B cell (primary cell): ENCODE measurements at regions not wholly inside any gene's neighbourhood (a gene's known extent, or its start where the extent isn't known, plus 50 kb on each side); places are given as distances from the start of the nearest gene placed in this dataset.

Experiments
- ATAC-seq: fragments of 200-7000 bp; cut with Tn5 transposase; one replicate; pipeline ENCODE4 v1.10.0; 2021; ENCODE audit warnings: low read depth, mild to moderate bottlenecking, moderate number of reproducible peaks, moderate library complexity
- CTCF ChIA-PET: fragments of 350-600 bp; sonication (Branson Sonifier 250); formaldehyde crosslinking; loops from one replicate; lab custom pipeline; 2021; ENCODE audit warnings: antibody characterized with exemption, inconsistent platforms; lab: Charles Lee
- POLR2A ChIA-PET: fragments of 350-600 bp; sonication (Branson Sonifier 250); formaldehyde crosslinking; loops from one replicate; lab custom pipeline; 2021; ENCODE audit warnings: antibody characterized with exemption; lab: Charles Lee
- DNase-seq: peaks from one replicate; pipeline ENCODE4 v3.0.0; 2013
- H2AFZ ChIP-seq: 2 replicates; pipeline ENCODE4 v1.6.1; 2012; ENCODE audit warnings: mild to moderate bottlenecking, low read depth, low read length; ENCODE audit not compliant: insufficient read depth, poor library complexity, severe bottlenecking
- H3K27ac ChIP-seq, 2 donors: 1 replicate in 1 of 2; 2 replicates in 1 of 2; pipeline ENCODE4 v1.5.1; 2012 to 2013; ENCODE audit warnings: low read length in 2 of 2, mild to moderate bottlenecking in 2 of 2, moderate library complexity in 1 of 2
- H3K27me3 ChIP-seq, 4 experiments: fragments of 200-600 bp in 1 of 4; sonication (generic) in 1 of 4; replicated peaks in 1 of 4; 1 replicate in 2 of 4; 2 replicates in 2 of 4; pipeline versions ENCODE4 v1.6.1 to v1.7.0; 2013 to 2016; ENCODE audit warnings: low read length in 3 of 4, mild to moderate bottlenecking in 2 of 4, mixed read lengths in 1 of 4, moderate library complexity in 1 of 4; ENCODE audit not compliant: insufficient read depth in 4 of 4, control insufficient read depth in 3 of 4; ENCODE audit errors: control extremely low read depth in 1 of 4
- H3K36me3 ChIP-seq, 2 experiments: replicated peaks in 1 of 2; 1 replicate in 1 of 2; 2 replicates in 1 of 2; pipeline versions ENCODE4 v1.6.1 to v1.7.1; 2013; ENCODE audit warnings: low read length in 1 of 2; ENCODE audit not compliant: insufficient read depth in 2 of 2, control insufficient read depth in 1 of 2; ENCODE audit errors: control extremely low read depth in 1 of 2, extremely low read depth in 1 of 2
- H3K4me1 ChIP-seq, 2 donors: fragments of 200-600 bp in 1 of 2; sonication (generic) in 1 of 2; 1 replicate in 1 of 2; 2 replicates in 1 of 2; pipeline versions ENCODE4 v1.5.1 to v1.6.1; 2013 to 2017; ENCODE audit warnings: low read length in 2 of 2; ENCODE audit not compliant: control insufficient read depth in 2 of 2, insufficient read depth in 2 of 2
- H3K4me2 ChIP-seq: replicated peaks from 2 replicates; pipeline ENCODE3; 2012; ENCODE audit warnings: mild to moderate bottlenecking, low read depth, low read length; ENCODE audit not compliant: poor library complexity, severe bottlenecking
- H3K4me3 ChIP-seq, 5 experiments: fragments of 200-600 bp in 1 of 5; sonication (generic) in 1 of 5; 1 replicate in 3 of 5; 2 replicates in 2 of 5; pipeline versions ENCODE4 v1.5.1 to v1.7.0; 2011 to 2016; ENCODE audit warnings: low read length in 4 of 5, mild to moderate bottlenecking in 4 of 5, low read depth in 2 of 5, control low read depth in 1 of 5, moderate library complexity in 1 of 5; ENCODE audit not compliant: insufficient read depth in 1 of 5; ENCODE audit errors: control extremely low read depth in 1 of 5, extremely low read depth in 1 of 5
- H3K79me2 ChIP-seq: fragments of 200-600 bp; sonication (generic); one replicate; pipeline ENCODE4 v1.6.0; 2016; ENCODE audit warnings: low read length; ENCODE audit not compliant: control insufficient read depth, insufficient read depth
- H3K9ac ChIP-seq: fragments of 200-600 bp; sonication (generic); 2 replicates; pipeline ENCODE4 v1.6.1; 2017; ENCODE audit warnings: mild to moderate bottlenecking, low read length, moderate library complexity
- H3K9me3 ChIP-seq, 3 donors: one replicate each; pipeline versions ENCODE4 v1.6.1 to v1.7.1; 2013; ENCODE audit warnings: low read length in 2 of 3; ENCODE audit not compliant: control insufficient read depth in 2 of 3, insufficient read depth in 1 of 3; ENCODE audit errors: control extremely low read depth in 1 of 3
- H4K20me1 ChIP-seq: 2 replicates; pipeline ENCODE4 v1.6.0; 2012; ENCODE audit warnings: mild to moderate bottlenecking, low read length; ENCODE audit not compliant: insufficient read depth, control insufficient read depth, poor library complexity, severe bottlenecking
- H3K27ac Mint-ChIP-seq: one replicate; pipeline ENCODE4 v1.8.0; 2021; ENCODE audit warnings: mixed read lengths
- H3K27me3 Mint-ChIP-seq: one replicate; pipeline ENCODE4 v1.8.0; 2021; ENCODE audit warnings: mixed read lengths
- H3K4me1 Mint-ChIP-seq: one replicate; pipeline ENCODE4 v1.8.0; 2021; ENCODE audit warnings: mixed read lengths
- H3K4me3 Mint-ChIP-seq: one replicate; pipeline ENCODE4 v1.8.0; 2021; ENCODE audit warnings: mixed read lengths
- H3K9me3 Mint-ChIP-seq: one replicate; pipeline ENCODE4 v1.8.0; 2022; ENCODE audit warnings: mixed read lengths; ENCODE audit not compliant: insufficient read depth
- EZH2 ChIP-seq: IDR thresholded peaks from 2 replicates; pipeline ENCODE4 v1.6.1; 2012; ENCODE audit warnings: borderline replicate concordance, low read depth, mild to moderate bottlenecking, moderate library complexity, low read length; ENCODE audit not compliant: insufficient read depth, poor library complexity, severe bottlenecking
- WGBS: methylation state at CpG from one replicate; pipeline ENCODE4 v1.1.5; 2013; ENCODE audit warnings: missing lambda C conversion rate; ENCODE audit not compliant: insufficient coverage; 5-methylcytosine and 5-hydroxymethylcytosine counted together
- intact Hi-C: fragments of 100-400 bp; cut with micrococcal nuclease; formaldehyde crosslinking; loops from one replicate; pipeline ENCODE4 v1.10.0; 2022
- TF ChIP-seq, protein P1 (sequence below): fragments of 200-600 bp; IDR thresholded peaks from one replicate; pipeline ENCODE4 v1.8.0; 2022; ENCODE audit warnings: antibody characterized with exemption, mild to moderate bottlenecking

GRCh38 chr9:72471096-72471495, 50.3 kb upstream of the TMC1 start:
- Histone ChIP-seq H3K27me3 (no peaks in the 10 kb centered on the region), H4K20me1 (no peaks in the 10 kb centered on the region), H3K4me3 (no peak overlapping the region), H3K9me3 (no peaks in the 10 kb centered on the region), H3K27ac (no peak overlapping the region), H3K9ac (no peak overlapping the region), H3K36me3 (no peaks in the 10 kb centered on the region), H2AFZ (no peak overlapping the region), H3K79me2 (no peaks in the 10 kb centered on the region), H3K4me1 (no peaks in the 10 kb centered on the region), H3K4me2 (no peak overlapping the region)
- H3K4me3 Mint-ChIP-seq: no peak overlapping the region
- H3K27me3 Mint-ChIP-seq: no peaks in the 10 kb centered on the region
- H3K4me1 Mint-ChIP-seq: peaks cover 8% of the 10 kb centered on the region
- TF ChIP-seq, protein P1, sequence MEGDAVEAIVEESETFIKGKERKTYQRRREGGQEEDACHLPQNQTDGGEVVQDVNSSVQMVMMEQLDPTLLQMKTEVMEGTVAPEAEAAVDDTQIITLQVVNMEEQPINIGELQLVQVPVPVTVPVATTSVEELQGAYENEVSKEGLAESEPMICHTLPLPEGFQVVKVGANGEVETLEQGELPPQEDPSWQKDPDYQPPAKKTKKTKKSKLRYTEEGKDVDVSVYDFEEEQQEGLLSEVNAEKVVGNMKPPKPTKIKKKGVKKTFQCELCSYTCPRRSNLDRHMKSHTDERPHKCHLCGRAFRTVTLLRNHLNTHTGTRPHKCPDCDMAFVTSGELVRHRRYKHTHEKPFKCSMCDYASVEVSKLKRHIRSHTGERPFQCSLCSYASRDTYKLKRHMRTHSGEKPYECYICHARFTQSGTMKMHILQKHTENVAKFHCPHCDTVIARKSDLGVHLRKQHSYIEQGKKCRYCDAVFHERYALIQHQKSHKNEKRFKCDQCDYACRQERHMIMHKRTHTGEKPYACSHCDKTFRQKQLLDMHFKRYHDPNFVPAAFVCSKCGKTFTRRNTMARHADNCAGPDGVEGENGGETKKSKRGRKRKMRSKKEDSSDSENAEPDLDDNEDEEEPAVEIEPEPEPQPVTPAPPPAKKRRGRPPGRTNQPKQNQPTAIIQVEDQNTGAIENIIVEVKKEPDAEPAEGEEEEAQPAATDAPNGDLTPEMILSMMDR: no peak
- no peak for TF ChIP-seq EZH2
- WGBS: no CpG with 5 or more reads among the region's 2 CpGs
- ChIA-PET CTCF (no interaction called here), POLR2A (no interaction called here)
- H3K27ac Mint-ChIP-seq: no peak overlapping the region
- H3K9me3 Mint-ChIP-seq: no peaks in the 10 kb centered on the region
- no peak for ATAC-seq
- intact Hi-C loops: no loop called here
- DNase-seq: no peak

- Histone ChIP-seq H3K79me2 (no peaks in the 10 kb centered on the region), H3K27ac (no peak overlapping the region), H3K9me3 (no peaks in the 10 kb centered on the region), H3K36me3 (no peaks in the 10 kb centered on the region), H3K4me2 (no peak overlapping the region), H3K27me3 (no peaks in the 10 kb centered on the region), H2AFZ (no peak overlapping the region), H3K9ac (no peak overlapping the region), H3K4me1 (peaks cover 5 to 7% of the 10 kb centered on the region in 2 donors), H4K20me1 (no peaks in the 10 kb centered on the region), H3K4me3 (no peak overlapping the region)
- TF ChIP-seq EZH2: no peak
- TF ChIP-seq, protein P1: no peak
- CTCF ChIA-PET: no interaction called here
- ATAC-seq (no peak), DNase-seq (no peak)
- H3K27me3 Mint-ChIP-seq: no peaks in the 10 kb centered on the region
- no peak overlapping the region for H3K4me3 Mint-ChIP-seq
- intact Hi-C loops: no loop called here
- H3K9me3 Mint-ChIP-seq: no peaks in the 10 kb centered on the region
- H3K27ac Mint-ChIP-seq: no peak overlapping the region
- H3K4me1 Mint-ChIP-seq: peaks cover 10% of the 10 kb centered on the region
- 100% methylated on average over 2 of the region's 8 CpGs for WGBS
- POLR2A ChIA-PET: no interaction called here
These were observed 53.4 kb upstream of the TMC1 start for GRCh38 chr9:72467766-72468738.
